GM18499 (cell line): ENCODE measurements at regions not wholly inside any gene's neighbourhood (a gene's known extent, or its start where the extent isn't known, plus 50 kb on each side); places are given as distances from the start of the nearest gene placed in this dataset.

Experiments used
- ATAC-seq: cut with Tn5 transposase; IDR thresholded peaks from one replicate; pipeline ENCODE4 v1.9.1; 2021; ENCODE audit warnings: moderate number of reproducible peaks; ENCODE audit not compliant: insufficient read depth, unreplicated experiment

GRCh38 chr17:63232565-63233310 is 213.4 kb downstream of the CYB561 start:
- no peak for ATAC-seq

- no peak for ATAC-seq
Observed at GRCh38 chr17:63240106-63240505, 206.0 kb downstream of the CYB561 start.

- ATAC-seq, result no peak
Observed at GRCh38 chr17:63246344-63246743, 199.8 kb downstream of the CYB561 start.

DNA sequence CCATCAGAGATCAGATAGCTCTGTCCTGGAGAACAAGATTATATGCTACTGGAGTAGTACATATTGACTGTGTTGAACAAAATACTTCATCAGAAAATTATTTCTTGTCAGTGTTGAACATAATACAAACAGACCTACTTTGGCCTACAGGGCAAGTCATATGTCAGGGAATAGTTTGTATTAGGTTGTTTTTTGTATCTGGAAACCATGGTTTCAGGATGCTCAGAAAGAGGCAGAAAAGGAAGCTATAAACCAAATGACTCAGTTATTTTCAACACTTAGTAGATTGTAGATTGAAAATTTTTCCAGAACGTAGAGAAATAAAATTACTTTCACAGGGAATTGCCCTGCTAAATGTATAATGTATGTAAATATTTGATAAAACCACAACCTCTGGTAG is 198.4 kb downstream of the CYB561 start:
- no peak for ATAC-seq

DNA sequence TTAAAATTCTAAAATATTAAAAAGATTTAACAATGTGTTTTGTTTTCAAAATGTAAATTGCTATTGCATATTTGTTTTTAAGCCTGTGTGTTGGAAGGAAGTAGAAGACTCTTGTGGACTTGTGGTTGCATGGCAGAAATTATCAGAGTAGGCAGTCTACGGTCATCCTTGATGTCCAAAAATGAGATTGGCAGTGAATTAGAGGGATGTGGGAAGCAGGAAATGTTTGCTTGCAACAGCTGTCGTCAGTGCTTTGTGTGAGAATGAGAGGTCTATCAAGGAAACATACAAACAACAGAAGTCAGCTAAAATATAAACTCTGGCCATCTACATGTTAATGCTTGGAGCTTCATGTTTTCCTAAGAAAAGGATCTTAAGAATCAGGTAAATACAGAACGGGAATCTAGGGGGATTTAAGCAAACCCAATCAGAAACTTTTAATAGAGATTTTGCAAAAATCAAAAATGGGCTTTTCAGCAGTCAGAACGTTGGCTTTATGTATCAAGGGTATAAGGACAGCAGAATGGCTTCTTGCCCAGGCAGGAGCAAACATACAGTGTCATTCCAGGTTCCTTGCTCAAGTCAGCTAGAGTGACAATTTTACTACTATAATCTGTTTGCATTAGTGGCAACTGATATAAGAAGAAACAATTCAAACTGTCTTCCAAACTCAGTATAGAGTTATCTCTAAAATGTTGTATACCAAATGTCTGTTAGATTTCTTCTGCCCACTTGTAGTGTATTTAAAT is 196.7 kb downstream of the CYB561 start:
- ATAC-seq, result no peak

DNA sequence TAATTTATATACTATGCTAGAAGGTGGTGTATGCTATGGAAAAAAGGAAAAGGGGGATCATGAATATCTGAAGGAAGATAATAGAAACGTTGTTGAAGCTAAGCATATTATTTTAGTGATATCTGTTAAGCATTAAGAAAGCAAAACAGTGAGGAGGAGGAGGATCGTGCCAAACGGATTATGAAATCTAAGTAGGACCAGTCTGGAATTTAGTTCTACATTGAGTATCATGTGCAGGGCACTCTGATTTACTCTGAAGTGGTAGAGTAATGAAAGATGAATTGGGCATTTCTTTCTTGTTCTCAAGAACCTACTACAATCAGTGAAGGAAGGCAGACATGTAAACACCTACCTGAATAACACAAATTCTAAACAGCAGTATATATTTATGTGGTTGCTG is 195.3 kb downstream of the CYB561 start:
- ATAC-seq, result no peak

DNA sequence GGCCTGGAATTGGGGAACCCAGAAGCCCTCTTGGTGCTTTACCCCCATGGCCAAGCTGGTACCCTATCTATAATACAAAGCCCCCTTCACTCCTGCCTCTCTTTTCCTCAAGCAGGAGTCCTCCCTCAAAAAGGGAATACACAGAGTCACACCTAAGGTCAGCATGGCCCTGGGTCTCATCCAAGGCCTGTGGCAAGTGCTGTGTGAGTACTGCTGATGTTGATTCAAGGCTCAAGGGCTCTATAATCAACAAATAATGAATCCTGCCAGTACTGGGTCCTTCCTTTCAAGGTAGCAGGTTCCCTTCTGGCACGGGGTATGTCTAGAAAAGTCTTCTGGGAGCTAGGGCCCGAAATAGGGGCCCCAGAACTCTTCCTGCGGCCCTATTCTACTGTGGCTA is 187.3 kb downstream of the CYB561 start:
- ATAC-seq, result no peak

GRCh38 chr17:63262751-63263476 is 183.2 kb downstream of the CYB561 start:
- no peak for ATAC-seq

GRCh38 chr17:63265526-63265925 is 180.6 kb downstream of the CYB561 start:
- no peak for ATAC-seq

GRCh38 chr17:63267846-63268245 is 178.3 kb downstream of the CYB561 start:
- ATAC-seq, result no peak

- ATAC-seq, result no peak
Observed at GRCh38 chr17:63268827-63269226, 177.3 kb downstream of the CYB561 start.

DNA sequence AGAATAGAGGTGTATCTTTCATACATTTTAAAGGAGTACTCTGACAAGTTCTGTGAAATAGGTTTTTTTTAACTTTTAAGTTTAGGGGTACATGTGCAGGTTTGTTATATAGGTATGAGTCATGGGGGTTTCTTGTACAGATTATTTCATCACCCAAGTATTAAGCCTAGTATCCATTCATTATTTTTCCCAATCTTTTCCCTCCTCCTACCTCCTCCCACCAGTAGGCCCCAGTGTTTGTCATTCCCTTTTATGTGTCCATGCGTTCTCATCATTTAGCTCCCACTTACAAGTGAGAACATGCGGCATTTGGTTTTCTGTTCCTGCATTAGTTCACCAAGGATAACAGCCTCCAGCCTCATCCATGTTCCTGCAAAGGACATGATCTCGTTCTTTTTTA is 175.5 kb downstream of the CYB561 start:
- ATAC-seq, result no peak

- no peak for ATAC-seq
Observed at GRCh38 chr17:63274146-63274545, 172.0 kb downstream of the CYB561 start.

- no peak for ATAC-seq
Observed at GRCh38 chr17:63275318-63275970, 170.7 kb downstream of the CYB561 start.

- ATAC-seq, result no peak
Observed at GRCh38 chr17:63275971-63276745, 169.9 kb downstream of the CYB561 start.

DNA sequence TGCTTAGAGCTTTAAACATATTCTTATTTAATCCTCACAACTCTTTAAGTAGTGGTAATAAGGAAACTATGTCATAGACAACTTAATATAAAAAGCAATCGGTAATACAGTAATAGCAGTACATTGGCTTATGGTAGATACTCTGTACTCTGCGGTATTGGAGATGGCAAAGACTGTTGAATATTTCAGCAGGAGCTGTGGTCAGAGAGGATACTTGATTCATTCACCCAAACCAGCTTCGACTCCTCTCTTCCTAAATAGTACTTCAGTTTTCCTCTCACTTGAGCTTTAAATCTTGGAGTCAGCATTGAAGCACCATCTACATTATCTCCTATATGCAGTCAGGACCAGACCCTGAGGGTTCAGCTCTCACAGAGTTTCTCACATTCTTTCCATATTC is 169.3 kb downstream of the CYB561 start:
- no peak for ATAC-seq

GRCh38 chr17:63277629-63278028 is 168.5 kb downstream of the CYB561 start:
- ATAC-seq, result no peak

GRCh38 chr17:63278728-63279442 is 167.2 kb downstream of the CYB561 start:
- ATAC-seq, result no peak

DNA sequence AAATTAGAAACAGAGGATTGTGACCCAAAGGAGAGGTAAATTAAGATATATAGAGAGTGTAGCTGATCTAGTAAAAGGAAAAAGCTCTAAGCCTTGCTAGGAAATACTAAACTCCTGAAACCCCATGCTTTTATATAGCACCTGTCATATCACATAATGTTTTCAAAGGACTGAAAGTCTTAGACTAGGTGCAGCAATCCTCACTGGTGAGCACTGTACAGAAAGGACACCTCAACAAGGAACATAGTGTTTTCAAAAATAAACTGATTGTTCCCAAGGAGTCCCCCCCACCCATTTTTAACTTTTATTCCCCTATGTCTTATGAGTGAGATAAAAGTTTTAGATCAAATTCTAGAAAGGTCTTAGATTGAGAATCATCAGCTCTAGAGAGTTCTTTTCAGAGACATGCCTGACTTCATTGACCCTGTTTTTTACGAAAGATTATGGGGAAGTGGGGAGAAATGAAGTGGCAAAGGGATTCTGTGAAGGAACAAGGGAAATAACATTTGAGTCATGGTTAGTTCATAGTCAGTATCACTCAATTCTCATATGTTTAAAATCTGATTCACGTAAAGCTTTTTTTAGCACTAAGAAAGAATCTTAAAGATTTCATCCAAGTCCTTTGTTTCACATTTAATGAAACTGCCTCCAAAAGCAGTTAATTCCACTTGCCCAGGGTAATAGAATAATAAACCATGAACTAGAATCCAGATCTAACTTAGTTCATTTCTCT is 166.4 kb downstream of the CYB561 start:
- no peak for ATAC-seq
